K562 (cell line): ENCODE measurements at regions not wholly inside any gene's neighbourhood (a gene's known extent, or its start where the extent isn't known, plus 50 kb on each side); places are given as distances from the start of the nearest gene placed in this dataset.

ENCODE experiments used
- ATAC-seq: fragments of 200-7000 bp; cut with Tn5 transposase; 3 replicates; pipeline ENCODE4 v1.9.1; 2020; ENCODE audit warnings: moderate library complexity
- BruUV-seq: library from RNA; stranded (reverse); fragments of 400-500 nt; replicated peaks from 2 replicates; lab custom pipeline; 2021; lab: Mats Ljungman, UMichigan
- CTCF ChIA-PET: fragments of 300-600 bp; formaldehyde crosslinking; extraction: SDS; loops from one replicate; lab custom pipeline; 2021; ENCODE audit warnings: low intra/inter-chr PET ratio; lab: Yijun Ruan, JAX
- POLR2A ChIA-PET: fragments of 300-600, 350-650 bp; sonication (Branson Sonifier 250); formaldehyde crosslinking; extraction: SDS; loops from one replicate; lab custom pipeline; 2021; ENCODE audit warnings: antibody characterized with exemption, inconsistent platforms; lab: Yijun Ruan, JAX
- DNase-seq, 4 experiments: peaks; one replicate each; pipeline versions ENCODE4 v3.0.0 to v3.0.0-alpha.2; 2011 to 2018; ENCODE audit warnings: low spot score in 3 of 4, mixed read lengths in 3 of 4; ENCODE audit errors: extremely low read depth in 1 of 4
- FAIRE-seq: peaks from 2 replicates; lab custom pipeline; 2011; peaks lifted over from hg19 to GRCh38; lab: Jason Lieb, UNC
- H2AFZ ChIP-seq: 2 replicates; pipeline ENCODE4 v1.6.0; 2011; ENCODE audit warnings: low read depth, low read length, control low read depth, inconsistent platforms
- H3K27ac ChIP-seq: fragments of 200-600 bp; 3 replicates; pipeline ENCODE4 v1.8.0; 2011; ENCODE audit warnings: low read depth, mild to moderate bottlenecking, control low read depth, inconsistent platforms, low read length, moderate library complexity, mixed read lengths; ENCODE audit errors: extremely low read depth
- H3K27me3 ChIP-seq, 2 experiments: fragments of 300-600 bp in 1 of 2; 2 replicates in 1 of 2; 3 replicates in 1 of 2; pipeline versions ENCODE4 v1.6.0 to v1.8.0; 2011; ENCODE audit warnings: inconsistent platforms in 2 of 2, low read length in 2 of 2, mild to moderate bottlenecking in 1 of 2, mixed read lengths in 1 of 2, moderate library complexity in 1 of 2; ENCODE audit not compliant: control insufficient read depth in 2 of 2, insufficient read depth in 2 of 2
- H3K36me3 ChIP-seq: fragments of 300-600 bp; 3 replicates; pipeline ENCODE4 v1.8.0; 2011; ENCODE audit warnings: mild to moderate bottlenecking, low read length, inconsistent platforms; ENCODE audit not compliant: control insufficient read depth, insufficient read depth
- H3K4me1 ChIP-seq, 2 experiments: fragments of 200-600 bp in 1 of 2; replicated peaks in 1 of 2; 2 replicates in 1 of 2; 3 replicates in 1 of 2; pipeline versions ENCODE4 v1.5.1 to v1.8.0; 2011; ENCODE audit warnings: inconsistent platforms in 2 of 2, low read length in 2 of 2, mild to moderate bottlenecking in 1 of 2, mixed read lengths in 1 of 2, moderate library complexity in 1 of 2; ENCODE audit not compliant: control insufficient read depth in 2 of 2, insufficient read depth in 2 of 2
- H3K4me2 ChIP-seq: 2 replicates; pipeline ENCODE4 v1.6.1; 2011; ENCODE audit warnings: low read length, control low read depth, inconsistent platforms, mixed read lengths; ENCODE audit not compliant: insufficient read depth
- H3K4me3 ChIP-seq: fragments of 200-600 bp; sonication (generic), shearing (Covaris generic); 2 replicates; pipeline ENCODE4 v1.5.1; 2016; ENCODE audit warnings: control low read depth, inconsistent platforms
- H3K79me2 ChIP-seq: fragments of 200-600 bp; 3 replicates; pipeline ENCODE4 v1.8.0; 2011; ENCODE audit warnings: low read length, inconsistent platforms; ENCODE audit not compliant: control insufficient read depth, insufficient read depth
- H3K9ac ChIP-seq, 2 experiments: 2 replicates each; pipeline versions ENCODE4 v1.6.0 to v1.6.1; 2011; ENCODE audit warnings: low read depth in 2 of 2, low read length in 2 of 2, control low read depth in 1 of 2, inconsistent platforms in 1 of 2, mild to moderate bottlenecking in 1 of 2, mixed read lengths in 1 of 2; ENCODE audit not compliant: insufficient read depth in 1 of 2
- H3K9me1 ChIP-seq: one replicate; pipeline ENCODE4 v1.6.0; 2011; ENCODE audit warnings: inconsistent platforms, mild to moderate bottlenecking, low read length, moderate library complexity; ENCODE audit not compliant: control insufficient read depth, insufficient read depth
- H3K9me3 ChIP-seq: replicated peaks from 2 replicates; pipeline ENCODE4 v1.5.1; 2011; ENCODE audit warnings: low read depth, low read length, inconsistent platforms; ENCODE audit not compliant: control insufficient read depth, insufficient read depth
- H4K20me1 ChIP-seq: replicated peaks from 2 replicates; pipeline ENCODE4 v1.6.1; 2011; ENCODE audit warnings: low read length, inconsistent platforms, mixed read lengths; ENCODE audit not compliant: control insufficient read depth, insufficient read depth
- FOXA3 ChIP-seq, 2 experiments: fragments of 450-650 bp in 1 of 2; sonication (generic) in 1 of 2; formaldehyde crosslinking; IDR thresholded peaks in 1 of 2; conservative IDR thresholded peaks in 1 of 2; 2 replicates each; pipeline versions ENCODE4 v1.4.0 to v1.8.0; 2020 to 2022; ENCODE audit warnings: mild to moderate bottlenecking in 2 of 2, missing genetic modification reagents in 1 of 2
- POLR2AphosphoS5 ChIP-seq: IDR thresholded peaks from 2 replicates; pipeline ENCODE4 v1.6.1; 2011; ENCODE audit warnings: mild to moderate bottlenecking, low read depth, low read length, moderate library complexity; ENCODE audit not compliant: control insufficient read depth, insufficient read depth
- PTTG1 ChIP-seq: fragments of 450-650 bp; IDR thresholded peaks from 2 replicates; pipeline ENCODE4 v1.6.1; 2016; ENCODE audit warnings: low read depth, mild to moderate bottlenecking, missing genetic modification characterization, missing compliant biosample characterization
- STAT6 ChIP-seq: sonication (generic); formaldehyde crosslinking; IDR thresholded peaks from 2 replicates; pipeline ENCODE4 v1.8.1; 2023; ENCODE audit warnings: mild to moderate bottlenecking, missing genetic modification reagents
- THAP7 ChIP-seq: fragments of 250-450 bp; sonication (Bioruptor Pico); IDR thresholded peaks from 2 replicates; pipeline ENCODE4 v1.5.0; 2021
- THRAP3 ChIP-seq: fragments of 450-650 bp; IDR thresholded peaks from 2 replicates; pipeline ENCODE4 v1.6.1; 2016; ENCODE audit warnings: mild to moderate bottlenecking, inconsistent platforms, borderline replicate concordance
- ZNF589 ChIP-seq: fragments of 200-800 bp; sonication (Bioruptor generic); IDR thresholded peaks from 2 replicates; pipeline ENCODE4 v1.6.1; 2016; ENCODE audit warnings: low read depth, missing genetic modification characterization, missing compliant biosample characterization
- WGBS: fragments of 100-300 bp; shearing (Covaris generic); methylation state at CpG from one replicate; pipeline ENCODE4 v1.1.6; 2016; ENCODE audit warnings: low coverage, mixed read lengths; ENCODE audit not compliant: insufficient coverage; ENCODE audit errors: missing lambda C conversion rate; 5-methylcytosine and 5-hydroxymethylcytosine counted together
- in situ Hi-C: fragments of 300-500 bp; cut with MboI; formaldehyde crosslinking; loops from 4 replicates; pipeline ENCODE4 v1.15.0; 2018; ENCODE audit warnings: inconsistent platforms, mixed read lengths
- intact Hi-C: fragments of 100-400 bp; cut with micrococcal nuclease; formaldehyde crosslinking; loops from 2 replicates; pipeline ENCODE4 v1.14.2; 2022
- TF ChIP-seq, protein P1 (sequence below): conservative IDR thresholded peaks from 2 replicates; pipeline ENCODE4 v1.6.1; 2011; ENCODE audit warnings: low read depth, mild to moderate bottlenecking, low read length; ENCODE audit not compliant: control insufficient read depth
- TF ChIP-seq, protein P2 (sequence below): fragments of 250-450 bp; sonication (Bioruptor Pico); IDR thresholded peaks from 2 replicates; pipeline ENCODE4 v1.5.0; 2021; ENCODE audit warnings: mild to moderate bottlenecking, moderate library complexity

GRCh38 chr12:78802593-78802992, 62.0 kb upstream of the SYT1 start:
- Histone ChIP-seq H3K4me2 (no peak overlapping the region), H3K9me1 (no peaks in the 10 kb centered on the region), H3K27me3 (no peaks in the 10 kb centered on the region), H3K9ac (no peak overlapping the region), H3K36me3 (no peaks in the 10 kb centered on the region), H3K9me3 (0 out of 2 replicates have a peak, but pooled peaks cover 2% of the 10 kb centered on the region), H3K4me1 (no peaks in the 10 kb centered on the region), H3K27ac (no peak overlapping the region), H3K79me2 (no peaks in the 10 kb centered on the region), H4K20me1 (no peaks in the 10 kb centered on the region), H3K4me3 (no peak overlapping the region), H2AFZ (no peak overlapping the region)
- FAIRE-seq (no peak), ATAC-seq (no peak), DNase-seq (no peak)
- in situ Hi-C loops (no loop called here), intact Hi-C loops (no loop called here)
- CTCF ChIA-PET = no interaction called here
- TF ChIP-seq THRAP3 (no peak), ZNF589 (CRISPR knock-in tag) (no peak), FOXA3 (CRISPR knock-in tag; conservative IDR thresholded peaks at IDR 0.05 in 1 of 2, IDR thresholded peaks at IDR 0.05 in 1 of 2) (no peak), POLR2AphosphoS5 (no peak), PTTG1 (tag) (no peak), STAT6 (no peak), THAP7 (no peak)
- TF ChIP-seq, protein P1, sequence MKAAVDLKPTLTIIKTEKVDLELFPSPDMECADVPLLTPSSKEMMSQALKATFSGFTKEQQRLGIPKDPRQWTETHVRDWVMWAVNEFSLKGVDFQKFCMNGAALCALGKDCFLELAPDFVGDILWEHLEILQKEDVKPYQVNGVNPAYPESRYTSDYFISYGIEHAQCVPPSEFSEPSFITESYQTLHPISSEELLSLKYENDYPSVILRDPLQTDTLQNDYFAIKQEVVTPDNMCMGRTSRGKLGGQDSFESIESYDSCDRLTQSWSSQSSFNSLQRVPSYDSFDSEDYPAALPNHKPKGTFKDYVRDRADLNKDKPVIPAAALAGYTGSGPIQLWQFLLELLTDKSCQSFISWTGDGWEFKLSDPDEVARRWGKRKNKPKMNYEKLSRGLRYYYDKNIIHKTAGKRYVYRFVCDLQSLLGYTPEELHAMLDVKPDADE = no peak
- TF ChIP-seq, protein P2, sequence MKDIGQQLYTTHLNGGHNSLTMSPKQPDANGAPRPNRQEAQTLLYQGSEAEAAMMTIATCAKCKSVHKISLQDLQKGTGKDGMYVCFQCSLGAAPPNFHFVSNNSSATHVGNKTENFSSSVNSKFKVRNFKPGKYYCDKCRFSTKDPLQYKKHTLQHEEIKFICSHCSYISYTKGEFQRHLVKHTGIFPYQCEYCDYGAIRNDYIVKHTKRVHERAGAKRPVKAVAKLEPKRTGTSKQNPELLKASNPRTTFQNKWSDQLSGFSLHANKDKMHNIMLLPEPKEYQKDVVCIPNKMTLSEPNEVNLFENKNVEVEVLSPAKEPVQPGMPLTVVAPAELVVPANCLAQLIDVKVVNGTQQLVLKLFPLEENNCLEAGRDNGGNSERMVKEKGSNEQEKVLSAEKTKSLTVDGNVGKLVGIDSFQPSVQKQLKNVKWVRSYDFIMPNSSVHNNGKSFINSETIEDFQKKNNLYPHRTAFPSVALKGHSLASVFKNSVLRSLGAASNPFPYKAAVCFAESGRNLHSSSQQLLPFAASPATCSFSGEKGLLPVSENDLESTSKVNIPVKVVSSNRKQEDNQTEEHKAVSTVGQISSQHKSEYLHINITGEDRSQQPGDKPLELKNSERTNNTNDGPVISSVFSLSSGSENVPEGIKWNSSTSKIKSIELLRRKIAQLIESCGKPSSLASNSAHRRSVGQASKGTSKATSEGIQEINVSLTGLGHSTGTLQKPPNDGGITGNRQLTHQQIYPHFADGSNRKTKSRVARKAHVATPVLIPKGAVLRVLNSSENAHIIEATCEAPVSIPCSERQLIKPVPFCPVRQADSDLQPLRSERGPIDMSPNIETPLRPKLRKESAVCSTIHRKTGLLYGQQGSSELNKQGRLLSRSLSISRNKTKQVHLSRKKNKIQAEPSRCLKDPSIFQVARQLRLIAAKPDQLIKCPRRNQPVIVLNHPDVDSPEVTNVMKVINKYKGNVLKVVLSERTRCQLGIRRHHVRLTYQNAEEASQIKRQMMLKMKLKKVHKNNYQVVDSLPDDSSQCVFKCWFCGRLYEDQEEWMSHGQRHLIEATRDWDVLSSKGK (CRISPR knock-in tag) = no peak
- 0% methylated on average over 3 of the region's 3 CpGs for WGBS
- POLR2A ChIA-PET = no interaction called here
- no TSS peak for BruUV-seq
